LNCaP clone FGC (cell line): ENCODE measurements at regions not wholly inside any gene's neighbourhood (a gene's known extent, or its start where the extent isn't known, plus 50 kb on each side); places are given as distances from the start of the nearest gene placed in this dataset.

Experiments used
- DNase-seq: peaks from one replicate; pipeline ENCODE4 v3.0.0-alpha.2; 2011; ENCODE audit warnings: low read depth
- H3K4me3 ChIP-seq: 2 replicates; pipeline ENCODE4 v1.5.1; 2011; ENCODE audit warnings: mild to moderate bottlenecking, low read depth, low read length, control low read depth
- CTCF ChIP-seq: IDR thresholded peaks from 2 replicates; pipeline ENCODE4 v1.5.1; 2012; ENCODE audit warnings: mild to moderate bottlenecking; ENCODE audit not compliant: control insufficient read depth, insufficient read depth; ENCODE audit errors: extremely low read depth

DNA sequence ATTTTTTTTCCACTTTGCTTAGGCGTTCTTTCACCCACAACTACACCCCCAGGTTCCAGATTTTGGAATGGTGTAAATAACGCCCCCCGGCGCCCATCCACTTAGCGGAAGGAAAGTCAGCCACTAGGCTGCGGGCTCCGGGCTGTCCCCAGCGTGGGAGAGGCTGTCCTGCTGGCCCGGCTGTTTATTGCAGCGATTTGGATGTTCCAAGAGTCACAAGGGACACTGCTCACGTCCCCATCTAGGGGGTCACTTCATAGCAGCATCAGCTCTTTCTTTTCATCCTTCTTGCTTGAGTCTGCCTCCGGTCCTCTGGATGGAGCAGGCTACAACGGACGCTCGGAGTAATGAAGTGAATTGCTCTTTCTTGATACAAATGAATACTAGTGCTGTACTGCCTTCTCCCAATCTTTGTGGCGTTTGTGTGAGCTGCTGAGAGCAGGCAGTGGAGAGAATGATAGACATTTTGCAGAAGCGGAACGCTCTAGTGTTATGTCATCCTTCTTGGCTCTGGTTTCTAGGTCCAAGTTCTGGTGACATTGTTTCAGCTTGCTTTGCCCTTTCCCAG lies 50.7 kb upstream of the PAIP2B start:
- TF ChIP-seq CTCF: peak; percentile 33
- DNase-seq: no peak
- H3K4me3 ChIP-seq: peak overlapping the region; percentile 60

DNA sequence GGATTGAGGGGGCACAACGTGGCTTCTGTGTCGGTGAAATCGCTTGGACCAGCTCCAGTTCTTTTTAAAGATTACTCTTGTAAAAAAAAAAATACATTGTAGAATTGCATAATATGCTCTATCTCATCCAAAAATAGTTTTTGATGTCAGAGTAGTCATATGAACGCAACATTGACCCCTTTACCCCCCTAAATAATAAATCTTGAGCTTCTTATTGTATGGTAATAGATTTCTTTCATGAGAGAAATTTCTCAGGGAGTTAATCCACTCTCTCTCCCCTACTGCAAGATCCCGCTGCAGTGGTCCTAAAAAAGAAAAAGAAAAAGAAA lies 50.2 kb upstream of the PAIP2B start:
- no peak for DNase-seq
- TF ChIP-seq CTCF: no peak
- peak overlapping the region; percentile 60 for H3K4me3 ChIP-seq

GRCh38 chr2:71276311-71277146 lies 49.6 kb upstream of the PAIP2B start:
- TF ChIP-seq CTCF: 0 out of 2 replicates have a peak, but pooled peaks have one; percentile 12

More at GRCh38 chr2:71276311-71277146, 49.6 kb upstream of the PAIP2B start:
- H3K4me3 ChIP-seq: peak overlapping the region; percentile 60
- DNase-seq: peak; percentile 26
